ENCODE measurements at regions not wholly inside any gene's neighbourhood (a gene's known extent, or its start where the extent isn't known, plus 50 kb on each side); places are given as distances from the start of the nearest gene placed in this dataset.
A peak's percentile ranks its signal among the peaks of the same experiment; 100 is the strongest.

GRCh38 chr11:8813658-8814057 is 97.3 kb upstream of the AKIP1 start:
- TF ChIP-seq TSHZ2 (CRISPR knock-in tag; IDR thresholded peaks at IDR 0.05): no peak
- no peak for TF ChIP-seq ISL1 (CRISPR knock-in tag; IDR thresholded peaks at IDR 0.05)
- no peak for TF ChIP-seq TCF4 (CRISPR knock-in tag; IDR thresholded peaks at IDR 0.05; ENCODE audit: borderline replicate concordance)
- no peak for TF ChIP-seq PATZ1 (CRISPR knock-in tag; IDR thresholded peaks at IDR 0.05; ENCODE audit: borderline replicate concordance)
- no peak for TF ChIP-seq ZNF70 (CRISPR knock-in tag; IDR thresholded peaks at IDR 0.05)
- no peak for TF ChIP-seq ARNTL (CRISPR knock-in tag; IDR thresholded peaks at IDR 0.05; ENCODE audit: borderline replicate concordance, low read depth)
- no peak for TF ChIP-seq POU6F1 (CRISPR knock-in tag; IDR thresholded peaks at IDR 0.05; ENCODE audit: borderline replicate concordance, low read depth)
- TF ChIP-seq TOX (CRISPR knock-in tag; IDR thresholded peaks at IDR 0.05; ENCODE audit: borderline replicate concordance): no peak
- no peak for TF ChIP-seq CREB5 (CRISPR knock-in tag; IDR thresholded peaks at IDR 0.05; ENCODE audit: low read depth)
- no peak for TF ChIP-seq OSR1 (CRISPR knock-in tag; IDR thresholded peaks at IDR 0.05)
- TF ChIP-seq SNAI2 (CRISPR knock-in tag; IDR thresholded peaks at IDR 0.05): no peak
- no peak for TF ChIP-seq CSDC2 (CRISPR knock-in tag; IDR thresholded peaks at IDR 0.05)
- TF ChIP-seq ZFP3 (CRISPR knock-in tag; IDR thresholded peaks at IDR 0.05): no peak
- TF ChIP-seq ESRRG (CRISPR knock-in tag; IDR thresholded peaks at IDR 0.05): no peak
- TF ChIP-seq ZFP30 (CRISPR knock-in tag; IDR thresholded peaks at IDR 0.05): no peak
- TF ChIP-seq ZC3H10 (CRISPR knock-in tag; IDR thresholded peaks at IDR 0.05): no peak
- TF ChIP-seq ZNF8 (CRISPR knock-in tag; IDR thresholded peaks at IDR 0.05): no peak
- no peak for TF ChIP-seq CSRNP3 (CRISPR knock-in tag; IDR thresholded peaks at IDR 0.05)
- TF ChIP-seq ZNF565 (CRISPR knock-in tag; conservative IDR thresholded peaks at IDR 0.05; ENCODE audit: low read depth): no peak
- peak; percentile 80 for ATAC-seq

- TF ChIP-seq CREB5 (CRISPR knock-in tag; IDR thresholded peaks at IDR 0.05; ENCODE audit: low read depth): no peak
- no peak for TF ChIP-seq ZFP3 (CRISPR knock-in tag; IDR thresholded peaks at IDR 0.05)
- TF ChIP-seq ZNF70 (CRISPR knock-in tag; IDR thresholded peaks at IDR 0.05): no peak
- no peak for TF ChIP-seq TOX (CRISPR knock-in tag; IDR thresholded peaks at IDR 0.05; ENCODE audit: borderline replicate concordance)
- no peak for TF ChIP-seq ESRRG (CRISPR knock-in tag; IDR thresholded peaks at IDR 0.05)
- TF ChIP-seq GLIS3 (CRISPR knock-in tag; IDR thresholded peaks at IDR 0.05): no peak
- TF ChIP-seq OSR1 (CRISPR knock-in tag; IDR thresholded peaks at IDR 0.05): no peak
- TF ChIP-seq PATZ1 (CRISPR knock-in tag; IDR thresholded peaks at IDR 0.05; ENCODE audit: borderline replicate concordance): no peak
- TF ChIP-seq ZNF8 (CRISPR knock-in tag; IDR thresholded peaks at IDR 0.05): no peak
- no peak for TF ChIP-seq ZNF565 (CRISPR knock-in tag; conservative IDR thresholded peaks at IDR 0.05; ENCODE audit: low read depth)
- no peak for TF ChIP-seq TSHZ2 (CRISPR knock-in tag; IDR thresholded peaks at IDR 0.05)
- TF ChIP-seq ISL1 (CRISPR knock-in tag; IDR thresholded peaks at IDR 0.05): no peak
- TF ChIP-seq ARNTL (CRISPR knock-in tag; IDR thresholded peaks at IDR 0.05; ENCODE audit: borderline replicate concordance, low read depth): no peak
- no peak; the same call in 2 of the 3 replicates for ATAC-seq
Observed at GRCh38 chr11:8814209-8814922, 96.6 kb upstream of the AKIP1 start.
